ENCODE measurements at regions not wholly inside any gene's neighbourhood (a gene's known extent, or its start where the extent isn't known, plus 50 kb on each side); places are given as distances from the start of the nearest gene placed in this dataset.

- no peak for DNase-seq (ENCODE audit: low spot score)
- TF ChIP-seq RXRA (IDR thresholded peaks at IDR 0.05): no peak
Observed at GRCh38 chr6:84448331-84448730, 220.9 kb upstream of the CEP162 start.

GRCh38 chr6:84447651-84448050 is 220.2 kb upstream of the CEP162 start:
- TF ChIP-seq TAF1 (conservative IDR thresholded peaks at IDR 0.05) (no peak), GABPA (IDR thresholded peaks at IDR 0.05 in 1 of 2, conservative IDR thresholded peaks at IDR 0.05 in 1 of 2) (no peak), FOXA1 (IDR thresholded peaks at IDR 0.05) (no peak), NR2F2 (IDR thresholded peaks at IDR 0.05) (no peak), RAD21 (IDR thresholded peaks at IDR 0.05) (no peak), HNF4G (IDR thresholded peaks at IDR 0.05) (no peak), YY1 (IDR thresholded peaks at IDR 0.05) (no peak), HNF4A (conservative IDR thresholded peaks at IDR 0.05) (no peak), SP1 (IDR thresholded peaks at IDR 0.05) (no peak), MAX (IDR thresholded peaks at IDR 0.05) (no peak), JUND (IDR thresholded peaks at IDR 0.05) (no peak)
- H3K9ac ChIP-seq (ENCODE audit: low read depth in 1 of 2, low read length in 2 of 2): no peak overlapping the region
- WGBS: 89% methylated on average over 3 of the region's 3 CpGs

More at GRCh38 chr6:84448331-84448730, 220.9 kb upstream of the CEP162 start:
- Histone ChIP-seq H3K9ac (ENCODE audit: low read depth in 1 of 2, low read length in 2 of 2) (no peak overlapping the region), H3K36me3 (ENCODE audit: control insufficient read depth in 4 of 4, insufficient read depth in 3 of 4, low read depth in 1 of 4, low read length in 3 of 4) (no peaks in the 10 kb centered on the region), H3K27me3 (ENCODE audit: control insufficient read depth in 4 of 4, insufficient read depth in 4 of 4, low read length in 3 of 4) (no peaks in the 10 kb centered on the region), H3K4me3 (ENCODE audit: low read depth in 1 of 3, low read length in 3 of 3) (no peak overlapping the region), H3K27ac (ENCODE audit: low read depth in 1 of 2, low read length in 2 of 2) (no peak overlapping the region), H3K4me1 (ENCODE audit: control insufficient read depth in 4 of 4, insufficient read depth in 4 of 4, low read length in 3 of 4) (peaks cover 0 to 9% (median 3%) of the 10 kb centered on the region in 4 donors), H3K9me3 (ENCODE audit: control insufficient read depth in 4 of 4, low read length in 3 of 4) (no peaks in the 10 kb centered on the region)
- WGBS: 47% methylated on average over 2 of the region's 2 CpGs

GRCh38 chr6:84445068-84445467 is 217.6 kb upstream of the CEP162 start:
- Histone ChIP-seq H3K36me3 (ENCODE audit: control insufficient read depth in 4 of 4, insufficient read depth in 3 of 4, low read depth in 1 of 4, low read length in 3 of 4) (no peaks in the 10 kb centered on the region), H3K4me3 (ENCODE audit: low read depth in 1 of 3, low read length in 3 of 3) (no peak overlapping the region), H3K9ac (ENCODE audit: low read depth in 1 of 2, low read length in 2 of 2) (no peak overlapping the region), H3K4me1 (ENCODE audit: control insufficient read depth in 4 of 4, insufficient read depth in 4 of 4, low read length in 3 of 4) (peaks cover 0 to 9% (median 3%) of the 10 kb centered on the region in 4 donors), H3K9me3 (ENCODE audit: control insufficient read depth in 4 of 4, low read length in 3 of 4) (no peaks in the 10 kb centered on the region), H3K27ac (ENCODE audit: low read depth in 1 of 2, low read length in 2 of 2) (no peak overlapping the region), H3K27me3 (ENCODE audit: control insufficient read depth in 4 of 4, insufficient read depth in 4 of 4, low read length in 3 of 4) (no peaks in the 10 kb centered on the region)
- TF ChIP-seq ATF3 (IDR thresholded peaks at IDR 0.05) (no peak), RXRA (IDR thresholded peaks at IDR 0.05) (no peak), YY1 (IDR thresholded peaks at IDR 0.05) (no peak), CTCF (IDR thresholded peaks at IDR 0.05; ENCODE audit: low read depth, low read length, missing input control) (no peak), HNF4G (IDR thresholded peaks at IDR 0.05) (no peak), MAX (IDR thresholded peaks at IDR 0.05) (no peak), REST (IDR thresholded peaks at IDR 0.05) (no peak), FOXA1 (IDR thresholded peaks at IDR 0.05) (no peak), RAD21 (IDR thresholded peaks at IDR 0.05) (no peak), HNF4A (conservative IDR thresholded peaks at IDR 0.05) (no peak), NR2F2 (IDR thresholded peaks at IDR 0.05) (no peak), TAF1 (conservative IDR thresholded peaks at IDR 0.05) (no peak)
- DNase-seq (ENCODE audit: low spot score): no peak

More at GRCh38 chr6:84447651-84448050, 220.2 kb upstream of the CEP162 start:
- H3K9me3 ChIP-seq (ENCODE audit: control insufficient read depth in 4 of 4, low read length in 3 of 4): no peaks in the 10 kb centered on the region
- no peaks in the 10 kb centered on the region for H3K27me3 ChIP-seq (ENCODE audit: control insufficient read depth in 4 of 4, insufficient read depth in 4 of 4, low read length in 3 of 4)
- H3K4me3 ChIP-seq (ENCODE audit: low read depth in 1 of 3, low read length in 3 of 3): no peak overlapping the region
- DNase-seq (ENCODE audit: low spot score): no peak
- no peaks in the 10 kb centered on the region for H3K36me3 ChIP-seq (ENCODE audit: control insufficient read depth in 4 of 4, insufficient read depth in 3 of 4, low read depth in 1 of 4, low read length in 3 of 4)
- no peak overlapping the region for H3K27ac ChIP-seq (ENCODE audit: low read depth in 1 of 2, low read length in 2 of 2)
- peaks cover 0 to 9% (median 3%) of the 10 kb centered on the region in 4 donors for H3K4me1 ChIP-seq (ENCODE audit: control insufficient read depth in 4 of 4, insufficient read depth in 4 of 4, low read length in 3 of 4)

Data from liver (tissue), 8 donors.